Stomach (tissue), 4 donors: ENCODE measurements at regions not wholly inside any gene's neighbourhood (a gene's known extent, or its start where the extent isn't known, plus 50 kb on each side); places are given as distances from the start of the nearest gene placed in this dataset.

Experiments
- CTCF ChIP-seq, 7 experiments: fragments of 450-650 bp in 4 of 7; fragments of 200-600 bp in 3 of 7; sonication (generic) in 3 of 7; IDR thresholded peaks; one replicate each; pipeline ENCODE4 v1.5.1; 2016 to 2019; ENCODE audit warnings: antibody characterized with exemption in 7 of 7, control low read depth in 2 of 7, mild to moderate bottlenecking in 1 of 7
- POLR2A ChIP-seq, 4 donors: fragments of 450-650 bp; IDR thresholded peaks; one replicate each; pipeline ENCODE4 v1.6.1; 2016; ENCODE audit warnings: antibody characterized with exemption in 4 of 4, control low read depth in 2 of 4, mild to moderate bottlenecking in 1 of 4, moderate library complexity in 1 of 4

DNA sequence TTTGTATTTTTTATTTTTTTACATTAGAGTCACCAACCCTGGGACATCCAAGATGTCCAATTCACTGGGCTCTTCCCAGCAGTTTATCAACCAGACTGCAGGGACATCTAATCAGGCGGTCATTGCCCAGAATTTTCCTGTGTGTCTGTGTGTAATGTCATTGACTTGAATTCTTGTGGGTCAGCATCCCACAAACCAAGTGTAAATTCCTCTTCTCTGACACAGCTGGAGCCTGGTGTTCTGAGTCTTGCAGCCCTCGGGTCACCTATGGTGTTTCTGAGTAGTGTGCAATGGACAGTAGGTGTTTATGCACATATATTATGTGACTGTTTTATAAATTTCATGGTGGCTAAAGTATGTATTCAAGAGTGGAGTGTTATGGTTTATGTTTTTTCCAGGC, 815.7 kb downstream of the SEMA5A start:
- no peak for TF ChIP-seq POLR2A (IDR thresholded peaks at IDR 0.05)
- no peak for TF ChIP-seq CTCF (IDR thresholded peaks at IDR 0.05)
